Keratinocyte (primary cell): ENCODE measurements at regions not wholly inside any gene's neighbourhood (a gene's known extent, or its start where the extent isn't known, plus 50 kb on each side); places are given as distances from the start of the nearest gene placed in this dataset.

ENCODE experiments used
- EZH2 ChIP-seq: IDR thresholded peaks from one replicate; pipeline ENCODE4 v1.6.1; 2012; ENCODE audit warnings: inconsistent platforms, mild to moderate bottlenecking, low read length, moderate library complexity
- TF ChIP-seq, protein P1 (sequence below), 3 experiments: IDR thresholded peaks in 1 of 3; conservative IDR thresholded peaks in 1 of 3; optimal IDR thresholded peaks in 1 of 3; 2 replicates in 2 of 3; 3 replicates in 1 of 3; pipeline versions ENCODE3 to v1.5.1; 2011; ENCODE audit warnings: low read length in 3 of 3, mild to moderate bottlenecking in 3 of 3, moderate library complexity in 2 of 3, control low read depth in 1 of 3, inconsistent platforms in 1 of 3; ENCODE audit not compliant: insufficient read depth in 2 of 3; ENCODE audit errors: extremely low read depth in 1 of 3

DNA sequence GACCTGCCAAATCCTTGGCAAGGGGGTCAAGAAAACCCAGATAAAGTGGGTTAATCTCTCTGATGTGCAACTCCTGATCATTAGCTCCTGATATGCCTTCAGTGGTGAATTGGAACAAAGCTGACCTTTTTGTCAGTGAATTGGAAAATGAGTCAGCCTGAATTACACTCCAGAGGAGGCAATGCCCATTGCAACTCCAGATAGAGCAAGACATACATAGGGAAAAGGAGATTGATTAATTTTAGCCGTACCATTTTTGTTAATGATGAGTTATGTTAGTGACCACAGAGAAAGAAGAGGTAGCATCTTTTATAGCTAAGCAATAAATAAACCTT, 195.2 kb upstream of the CADPS start:
- TF ChIP-seq, protein P1, sequence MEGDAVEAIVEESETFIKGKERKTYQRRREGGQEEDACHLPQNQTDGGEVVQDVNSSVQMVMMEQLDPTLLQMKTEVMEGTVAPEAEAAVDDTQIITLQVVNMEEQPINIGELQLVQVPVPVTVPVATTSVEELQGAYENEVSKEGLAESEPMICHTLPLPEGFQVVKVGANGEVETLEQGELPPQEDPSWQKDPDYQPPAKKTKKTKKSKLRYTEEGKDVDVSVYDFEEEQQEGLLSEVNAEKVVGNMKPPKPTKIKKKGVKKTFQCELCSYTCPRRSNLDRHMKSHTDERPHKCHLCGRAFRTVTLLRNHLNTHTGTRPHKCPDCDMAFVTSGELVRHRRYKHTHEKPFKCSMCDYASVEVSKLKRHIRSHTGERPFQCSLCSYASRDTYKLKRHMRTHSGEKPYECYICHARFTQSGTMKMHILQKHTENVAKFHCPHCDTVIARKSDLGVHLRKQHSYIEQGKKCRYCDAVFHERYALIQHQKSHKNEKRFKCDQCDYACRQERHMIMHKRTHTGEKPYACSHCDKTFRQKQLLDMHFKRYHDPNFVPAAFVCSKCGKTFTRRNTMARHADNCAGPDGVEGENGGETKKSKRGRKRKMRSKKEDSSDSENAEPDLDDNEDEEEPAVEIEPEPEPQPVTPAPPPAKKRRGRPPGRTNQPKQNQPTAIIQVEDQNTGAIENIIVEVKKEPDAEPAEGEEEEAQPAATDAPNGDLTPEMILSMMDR (optimal IDR thresholded peaks at IDR 0.05 in 1 of 3, IDR thresholded peaks at IDR 0.05 in 1 of 3, conservative IDR thresholded peaks at IDR 0.05 in 1 of 3; ENCODE audit: extremely low read depth in 1 of 3, insufficient read depth in 2 of 3, low read length in 3 of 3): no peak
- TF ChIP-seq EZH2: no peak
